HepG2 (cell line): ENCODE measurements at regions not wholly inside any gene's neighbourhood (a gene's known extent, or its start where the extent isn't known, plus 50 kb on each side); places are given as distances from the start of the nearest gene placed in this dataset.

Source experiments
- TF ChIP-seq, protein P1 (sequence below): sonication (generic); formaldehyde crosslinking; IDR thresholded peaks from 2 replicates; pipeline ENCODE4 v1.5.0; 2020; ENCODE audit warnings: mild to moderate bottlenecking, missing genetic modification reagents
- TF ChIP-seq, protein P2 (sequence below): sonication (generic); formaldehyde crosslinking; IDR thresholded peaks from 2 replicates; pipeline ENCODE4 v1.5.0; 2020; ENCODE audit warnings: mild to moderate bottlenecking, missing genetic modification reagents, moderate library complexity

- TF ChIP-seq, protein P1, sequence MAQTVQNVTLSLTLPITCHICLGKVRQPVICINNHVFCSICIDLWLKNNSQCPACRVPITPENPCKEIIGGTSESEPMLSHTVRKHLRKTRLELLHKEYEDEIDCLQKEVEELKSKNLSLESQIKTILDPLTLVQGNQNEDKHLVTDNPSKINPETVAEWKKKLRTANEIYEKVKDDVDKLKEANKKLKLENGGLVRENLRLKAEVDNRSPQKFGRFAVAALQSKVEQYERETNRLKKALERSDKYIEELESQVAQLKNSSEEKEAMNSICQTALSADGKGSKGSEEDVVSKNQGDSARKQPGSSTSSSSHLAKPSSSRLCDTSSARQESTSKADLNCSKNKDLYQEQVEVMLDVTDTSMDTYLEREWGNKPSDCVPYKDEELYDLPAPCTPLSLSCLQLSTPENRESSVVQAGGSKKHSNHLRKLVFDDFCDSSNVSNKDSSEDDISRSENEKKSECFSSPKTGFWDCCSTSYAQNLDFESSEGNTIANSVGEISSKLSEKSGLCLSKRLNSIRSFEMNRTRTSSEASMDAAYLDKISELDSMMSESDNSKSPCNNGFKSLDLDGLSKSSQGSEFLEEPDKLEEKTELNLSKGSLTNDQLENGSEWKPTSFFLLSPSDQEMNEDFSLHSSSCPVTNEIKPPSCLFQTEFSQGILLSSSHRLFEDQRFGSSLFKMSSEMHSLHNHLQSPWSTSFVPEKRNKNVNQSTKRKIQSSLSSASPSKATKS (CRISPR knock-in tag): no peak
- TF ChIP-seq, protein P2, sequence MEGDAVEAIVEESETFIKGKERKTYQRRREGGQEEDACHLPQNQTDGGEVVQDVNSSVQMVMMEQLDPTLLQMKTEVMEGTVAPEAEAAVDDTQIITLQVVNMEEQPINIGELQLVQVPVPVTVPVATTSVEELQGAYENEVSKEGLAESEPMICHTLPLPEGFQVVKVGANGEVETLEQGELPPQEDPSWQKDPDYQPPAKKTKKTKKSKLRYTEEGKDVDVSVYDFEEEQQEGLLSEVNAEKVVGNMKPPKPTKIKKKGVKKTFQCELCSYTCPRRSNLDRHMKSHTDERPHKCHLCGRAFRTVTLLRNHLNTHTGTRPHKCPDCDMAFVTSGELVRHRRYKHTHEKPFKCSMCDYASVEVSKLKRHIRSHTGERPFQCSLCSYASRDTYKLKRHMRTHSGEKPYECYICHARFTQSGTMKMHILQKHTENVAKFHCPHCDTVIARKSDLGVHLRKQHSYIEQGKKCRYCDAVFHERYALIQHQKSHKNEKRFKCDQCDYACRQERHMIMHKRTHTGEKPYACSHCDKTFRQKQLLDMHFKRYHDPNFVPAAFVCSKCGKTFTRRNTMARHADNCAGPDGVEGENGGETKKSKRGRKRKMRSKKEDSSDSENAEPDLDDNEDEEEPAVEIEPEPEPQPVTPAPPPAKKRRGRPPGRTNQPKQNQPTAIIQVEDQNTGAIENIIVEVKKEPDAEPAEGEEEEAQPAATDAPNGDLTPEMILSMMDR (CRISPR knock-in tag): no peak
These were observed 259.2 kb downstream of the DLL1 start for GRCh38 chr6:170031684-170032121.
